Neural progenitor cell (in vitro differentiated cells): ENCODE measurements at regions not wholly inside any gene's neighbourhood (a gene's known extent, or its start where the extent isn't known, plus 50 kb on each side); places are given as distances from the start of the nearest gene placed in this dataset.

Experiments
- CTCF ChIP-seq: fragments of 200-600 bp; sonication (generic); IDR thresholded peaks from 2 replicates; pipeline ENCODE4 v1.5.1; 2017; ENCODE audit warnings: antibody characterized with exemption, mild to moderate bottlenecking
- EZH2 ChIP-seq: fragments of 200-600 bp; sonication (generic); IDR thresholded peaks from 2 replicates; pipeline ENCODE4 v1.6.1; 2017; ENCODE audit warnings: antibody characterized with exemption, mild to moderate bottlenecking, moderate library complexity
- EZH2phosphoT487 ChIP-seq: fragments of 200-600 bp; sonication (generic); IDR thresholded peaks from 2 replicates; pipeline ENCODE4 v1.6.1; 2017; ENCODE audit warnings: antibody characterized with exemption

DNA sequence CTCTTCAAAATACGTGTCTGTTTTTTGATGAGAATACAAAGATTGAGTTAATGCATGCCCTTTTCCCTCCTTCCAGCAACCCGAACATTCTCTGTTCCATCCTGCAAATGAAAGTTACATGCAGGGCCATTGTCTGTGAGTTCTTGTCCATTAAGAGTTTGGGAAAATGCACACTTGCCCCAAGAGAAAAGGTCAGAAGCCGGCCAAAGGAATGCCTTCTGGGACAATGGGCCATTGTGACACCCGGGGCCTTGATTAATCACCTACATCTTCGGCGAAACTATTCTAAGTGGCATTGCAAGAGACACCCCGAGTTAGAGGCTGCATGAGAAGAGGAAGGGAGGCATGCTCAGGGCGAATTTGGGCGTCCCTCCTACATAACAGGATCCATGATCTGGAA, 73.7 kb upstream of the COPS8 start:
- no peak for TF ChIP-seq EZH2
- TF ChIP-seq CTCF, result no peak
- TF ChIP-seq EZH2phosphoT487, result no peak
